Natural killer cell (primary cell): ENCODE measurements at regions not wholly inside any gene's neighbourhood (a gene's known extent, or its start where the extent isn't known, plus 50 kb on each side); places are given as distances from the start of the nearest gene placed in this dataset.

Experiments
- ATAC-seq, 3 donors: fragments of 150-1000 bp in 2 of 3; fragments of 200-7000 bp in 1 of 3; cut with Tn5 transposase; 1 replicate in 1 of 3; 2 replicates in 2 of 3; pipeline ENCODE4 v1.10.0; 2021; ENCODE audit warnings: mild to moderate bottlenecking in 2 of 3, moderate library complexity in 2 of 3
- DNase-seq, 2 donors: peaks; one replicate each; pipeline versions ENCODE4 v3.0.0 to v3.0.0-alpha.2; 2013 to 2021; ENCODE audit warnings: mixed read lengths in 1 of 2
- H3K27ac ChIP-seq: one replicate; pipeline ENCODE4 v1.5.1; 2013; ENCODE audit warnings: mild to moderate bottlenecking, low read length
- H3K27me3 ChIP-seq: one replicate; pipeline ENCODE4 v1.6.1; 2013; ENCODE audit warnings: low read length; ENCODE audit not compliant: control insufficient read depth, insufficient read depth
- H3K36me3 ChIP-seq: one replicate; pipeline ENCODE4 v1.6.1; 2013; ENCODE audit warnings: low read length; ENCODE audit not compliant: control insufficient read depth, insufficient read depth
- H3K4me1 ChIP-seq: one replicate; pipeline ENCODE4 v1.6.1; 2013; ENCODE audit warnings: low read length; ENCODE audit not compliant: control insufficient read depth, insufficient read depth
- H3K4me3 ChIP-seq: one replicate; pipeline ENCODE4 v1.5.1; 2013; ENCODE audit warnings: low read length
- H3K9me3 ChIP-seq: one replicate; pipeline ENCODE4 v1.6.1; 2013; ENCODE audit warnings: low read length; ENCODE audit not compliant: control insufficient read depth, insufficient read depth
- H3K27ac Mint-ChIP-seq, 2 donors: one replicate each; pipeline ENCODE4 v1.8.0; 2022; ENCODE audit warnings: mild to moderate bottlenecking in 2 of 2, mixed read lengths in 2 of 2, moderate library complexity in 1 of 2
- H3K27me3 Mint-ChIP-seq, 2 donors: one replicate each; pipeline ENCODE4 v1.8.0; 2022; ENCODE audit warnings: low read depth in 2 of 2, mixed read lengths in 2 of 2
- H3K36me3 Mint-ChIP-seq: one replicate; pipeline ENCODE4 v1.8.0; 2022; ENCODE audit warnings: mixed read lengths
- H3K4me1 Mint-ChIP-seq, 2 donors: one replicate each; pipeline ENCODE4 v1.8.0; 2022; ENCODE audit warnings: mixed read lengths in 2 of 2
- H3K4me3 Mint-ChIP-seq: one replicate; pipeline ENCODE4 v1.8.0; 2022; ENCODE audit warnings: mild to moderate bottlenecking, moderate library complexity, mixed read lengths
- H3K9me3 Mint-ChIP-seq, 2 donors: one replicate each; pipeline ENCODE4 v1.8.0; 2022; ENCODE audit warnings: mixed read lengths in 2 of 2
- CTCF ChIP-seq: fragments of 200-600 bp; IDR thresholded peaks from one replicate; pipeline ENCODE4 v1.8.0; 2022; ENCODE audit warnings: antibody characterized with exemption
- WGBS: methylation state at CpG from one replicate; pipeline ENCODE4 v1.1.7; 2013; ENCODE audit warnings: missing lambda C conversion rate; ENCODE audit not compliant: insufficient coverage; 5-methylcytosine and 5-hydroxymethylcytosine counted together
- intact Hi-C: fragments of 100-400 bp; cut with micrococcal nuclease; formaldehyde crosslinking; loops from one replicate; pipeline ENCODE4 v1.14.2; 2022

GRCh38 chr3:162263596-162263995 lies 767.0 kb downstream of the OTOL1 start:
- Histone ChIP-seq H3K4me3 (no peak overlapping the region), H3K9me3 (no peaks in the 10 kb centered on the region), H3K4me1 (no peaks in the 10 kb centered on the region), H3K27me3 (no peaks in the 10 kb centered on the region), H3K27ac (no peak overlapping the region), H3K36me3 (no peaks in the 10 kb centered on the region)
- Mint-ChIP-seq H3K36me3 (no peaks in the 10 kb centered on the region), H3K4me1 (no peaks in the 10 kb centered on the region), H3K27ac (no peak overlapping the region), H3K9me3 (peaks cover 8 to 13% of the 10 kb centered on the region in 2 donors), H3K27me3 (no peaks in the 10 kb centered on the region), H3K4me3 (no peak overlapping the region)
- no peak for TF ChIP-seq CTCF
- no peak for ATAC-seq
- intact Hi-C loops = no loop called here
- no peak for DNase-seq
- WGBS = 74% methylated on average over 2 of the region's 2 CpGs

GRCh38 chr3:162269636-162270458 lies 773.2 kb downstream of the OTOL1 start:
- WGBS = 66% methylated on average over 7 of the region's 9 CpGs
- no peaks in the 10 kb centered on the region for H3K27me3 Mint-ChIP-seq
- TF ChIP-seq CTCF = no peak
- Histone ChIP-seq H3K4me1 (no peaks in the 10 kb centered on the region), H3K27ac (no peak overlapping the region), H3K9me3 (no peaks in the 10 kb centered on the region), H3K4me3 (no peak overlapping the region), H3K27me3 (no peaks in the 10 kb centered on the region), H3K36me3 (no peaks in the 10 kb centered on the region)
- H3K4me3 Mint-ChIP-seq = no peak overlapping the region
- H3K27ac Mint-ChIP-seq = no peak overlapping the region
- intact Hi-C loops = no loop called here
- H3K4me1 Mint-ChIP-seq = no peaks in the 10 kb centered on the region
- no peaks in the 10 kb centered on the region for H3K36me3 Mint-ChIP-seq
- ATAC-seq = no peak
- DNase-seq = no peak
- peaks cover 6 to 7% of the 10 kb centered on the region in 2 donors for H3K9me3 Mint-ChIP-seq

GRCh38 chr3:162274070-162274469 lies 777.5 kb downstream of the OTOL1 start:
- no peak for TF ChIP-seq CTCF
- H3K27me3 Mint-ChIP-seq = no peaks in the 10 kb centered on the region
- Histone ChIP-seq H3K9me3 (no peaks in the 10 kb centered on the region), H3K36me3 (no peaks in the 10 kb centered on the region), H3K27me3 (no peaks in the 10 kb centered on the region), H3K4me1 (no peaks in the 10 kb centered on the region), H3K4me3 (no peak overlapping the region), H3K27ac (no peak overlapping the region)
- no peak overlapping the region for H3K27ac Mint-ChIP-seq
- H3K9me3 Mint-ChIP-seq = peaks cover 7 to 8% of the 10 kb centered on the region in 2 donors
- intact Hi-C loops = no loop called here
- peaks cover 7% of the 10 kb centered on the region for H3K36me3 Mint-ChIP-seq
- H3K4me1 Mint-ChIP-seq = no peaks in the 10 kb centered on the region
- H3K4me3 Mint-ChIP-seq = no peak overlapping the region
- DNase-seq = no peak
- ATAC-seq = no peak

DNA sequence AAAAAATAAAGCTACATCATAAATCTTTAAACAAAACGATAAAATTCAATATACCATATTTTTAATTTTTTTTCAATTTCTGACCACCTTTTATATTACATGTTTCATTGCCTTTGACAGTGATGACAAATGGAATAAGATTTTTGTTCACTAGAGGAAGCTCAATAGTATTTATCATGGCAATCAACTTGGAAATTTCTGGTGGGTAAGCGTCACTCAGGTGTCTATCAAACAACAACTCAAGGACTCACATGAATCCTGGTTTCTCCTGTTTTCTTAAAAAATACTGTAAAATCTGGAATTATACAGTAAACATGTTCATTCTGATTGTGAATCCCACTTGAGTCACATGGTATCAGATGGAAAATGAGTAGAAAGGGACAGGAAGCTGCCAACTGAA lies 782.2 kb downstream of the OTOL1 start:
- WGBS = 88% methylated on average over 1 of the region's 2 CpGs
- intact Hi-C loops = no loop called here
- no peaks in the 10 kb centered on the region for H3K4me1 ChIP-seq
- no peak for TF ChIP-seq CTCF
- no peak overlapping the region for H3K4me3 Mint-ChIP-seq
- DNase-seq = no peak
- H3K4me3 ChIP-seq = no peak overlapping the region
- H3K9me3 Mint-ChIP-seq = peaks cover 10 to 11% of the 10 kb centered on the region in 2 donors
- no peak for ATAC-seq
- no peak overlapping the region for H3K27ac Mint-ChIP-seq
- no peaks in the 10 kb centered on the region for H3K36me3 ChIP-seq
- no peaks in the 10 kb centered on the region for H3K27me3 ChIP-seq
- H3K27me3 Mint-ChIP-seq = no peaks in the 10 kb centered on the region
- H3K36me3 Mint-ChIP-seq = peaks cover 7% of the 10 kb centered on the region
- H3K4me1 Mint-ChIP-seq = no peaks in the 10 kb centered on the region
- no peak overlapping the region for H3K27ac ChIP-seq
- H3K9me3 ChIP-seq = no peaks in the 10 kb centered on the region
